HG03175 (cell line): ENCODE measurements at regions not wholly inside any gene's neighbourhood (a gene's known extent, or its start where the extent isn't known, plus 50 kb on each side); places are given as distances from the start of the nearest gene placed in this dataset.

Source experiments
- ATAC-seq: cut with Tn5 transposase; IDR thresholded peaks from one replicate; pipeline ENCODE4 v1.9.1; 2021; ENCODE audit warnings: mild to moderate bottlenecking, moderate library complexity; ENCODE audit not compliant: unreplicated experiment

DNA sequence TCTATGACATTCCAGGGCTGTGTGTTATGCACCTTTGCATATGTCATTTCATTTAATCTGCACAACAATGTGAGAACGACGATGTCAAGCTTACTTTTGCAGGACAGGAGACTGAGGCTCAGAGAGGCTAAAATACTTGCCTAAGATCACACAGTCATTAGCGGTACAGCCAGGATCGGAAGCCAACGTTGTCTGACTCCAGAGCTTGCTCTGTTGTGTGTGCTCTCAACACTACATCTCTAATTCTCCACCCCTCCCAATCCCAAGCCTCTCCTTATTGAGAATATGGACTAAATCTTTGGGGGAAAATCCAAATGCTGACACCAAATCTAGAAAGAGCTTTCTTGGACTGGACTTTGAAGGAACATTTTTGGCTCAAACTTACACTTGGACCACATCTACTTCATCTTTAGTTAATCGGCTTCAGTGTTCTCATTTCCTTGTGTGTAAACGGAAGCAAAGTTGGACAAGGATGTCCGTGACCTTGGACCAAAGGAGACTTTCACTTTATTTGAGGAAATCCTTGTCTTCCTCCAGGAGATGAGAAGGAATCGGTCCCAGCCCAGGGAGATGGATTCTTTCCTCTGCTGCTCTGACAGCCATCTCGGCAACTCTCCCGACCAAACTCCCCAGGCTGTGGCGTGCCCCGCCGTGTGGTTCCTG, 242.4 kb downstream of the LPIN1 start:
- ATAC-seq = no peak

- ATAC-seq = no peak
These were observed 242.9 kb downstream of the LPIN1 start for GRCh38 chr2:11989354-11989703.

- no peak for ATAC-seq
These were observed 244.1 kb downstream of the LPIN1 start for GRCh38 chr2:11990576-11990975.

DNA sequence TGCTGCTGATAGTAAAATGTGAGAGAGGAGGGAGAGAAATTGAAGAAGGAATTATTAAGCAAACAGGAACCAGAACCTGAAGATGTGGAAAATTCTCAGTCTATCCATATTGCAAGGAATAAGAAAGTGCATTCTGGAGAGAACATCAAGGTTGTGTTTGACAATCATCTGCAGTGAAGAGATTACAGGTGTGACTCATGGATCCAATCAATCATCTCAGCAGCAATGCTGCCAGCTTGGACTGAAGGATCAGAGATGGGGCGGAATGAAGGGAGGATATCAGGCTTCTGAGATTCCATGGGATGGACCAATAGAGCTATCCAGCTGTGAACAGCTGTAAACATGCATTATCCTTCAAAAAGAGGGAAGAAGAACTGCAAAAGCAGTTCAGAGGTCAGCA, 247.3 kb downstream of the LPIN1 start:
- no peak for ATAC-seq

DNA sequence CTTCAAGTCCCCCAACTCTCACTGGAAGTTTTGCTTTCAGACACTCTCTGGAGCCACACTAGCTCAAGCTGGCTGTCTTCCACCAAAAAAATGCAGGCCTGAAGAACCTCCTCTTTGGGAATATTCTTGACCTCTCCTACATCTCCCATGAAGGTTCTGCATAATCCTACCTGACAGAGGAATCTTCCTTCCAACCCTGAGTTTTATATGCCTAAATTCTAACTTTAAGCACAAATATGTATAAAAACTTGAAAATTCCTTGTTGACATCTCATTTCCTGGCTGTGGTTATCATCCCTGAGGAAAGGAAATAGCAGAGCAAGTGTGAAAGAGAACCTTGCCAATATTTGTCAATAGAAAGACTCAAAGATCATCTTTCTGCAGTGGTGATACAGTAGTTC, 249.0 kb downstream of the LPIN1 start:
- ATAC-seq = no peak

DNA sequence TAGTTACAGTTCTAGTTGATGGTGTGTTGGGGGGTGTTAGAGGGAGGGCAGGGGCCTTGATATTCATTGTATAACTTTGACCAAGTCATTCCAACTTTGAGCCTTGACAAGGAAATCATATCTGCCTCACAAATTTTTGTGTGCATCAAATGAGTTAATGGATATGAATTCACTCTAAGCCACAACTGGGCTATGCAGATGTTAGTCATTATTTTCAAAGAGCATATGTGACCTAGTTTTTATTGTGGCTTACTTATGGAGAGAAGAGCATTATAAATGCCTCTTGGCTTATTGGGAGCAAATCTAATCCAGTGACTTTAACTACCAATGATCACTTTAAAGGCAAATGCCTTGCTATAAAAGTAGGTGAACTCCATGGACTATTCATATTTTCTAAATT, 250.2 kb downstream of the LPIN1 start:
- no peak for ATAC-seq

- no peak for ATAC-seq
These were observed 250.7 kb downstream of the LPIN1 start for GRCh38 chr2:11997142-11997541.

DNA sequence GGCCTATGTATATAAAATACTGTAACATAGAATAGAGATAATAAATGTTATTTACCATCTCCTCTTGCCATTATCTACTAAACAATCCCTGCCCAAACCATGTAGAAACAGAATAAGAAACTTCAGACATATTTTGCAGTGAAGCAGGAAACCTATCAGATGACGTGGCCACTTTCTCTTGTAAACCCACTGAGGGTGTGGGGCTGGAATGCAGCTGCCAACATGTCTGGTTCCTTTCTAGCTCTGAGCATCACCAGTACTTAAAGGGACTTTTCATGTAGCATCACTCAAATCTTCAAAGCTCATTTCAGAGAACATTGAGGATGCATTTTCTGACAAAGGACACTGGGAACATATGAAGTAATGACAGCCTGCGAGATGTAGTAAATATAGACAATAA, 251.8 kb downstream of the LPIN1 start:
- ATAC-seq = no peak

DNA sequence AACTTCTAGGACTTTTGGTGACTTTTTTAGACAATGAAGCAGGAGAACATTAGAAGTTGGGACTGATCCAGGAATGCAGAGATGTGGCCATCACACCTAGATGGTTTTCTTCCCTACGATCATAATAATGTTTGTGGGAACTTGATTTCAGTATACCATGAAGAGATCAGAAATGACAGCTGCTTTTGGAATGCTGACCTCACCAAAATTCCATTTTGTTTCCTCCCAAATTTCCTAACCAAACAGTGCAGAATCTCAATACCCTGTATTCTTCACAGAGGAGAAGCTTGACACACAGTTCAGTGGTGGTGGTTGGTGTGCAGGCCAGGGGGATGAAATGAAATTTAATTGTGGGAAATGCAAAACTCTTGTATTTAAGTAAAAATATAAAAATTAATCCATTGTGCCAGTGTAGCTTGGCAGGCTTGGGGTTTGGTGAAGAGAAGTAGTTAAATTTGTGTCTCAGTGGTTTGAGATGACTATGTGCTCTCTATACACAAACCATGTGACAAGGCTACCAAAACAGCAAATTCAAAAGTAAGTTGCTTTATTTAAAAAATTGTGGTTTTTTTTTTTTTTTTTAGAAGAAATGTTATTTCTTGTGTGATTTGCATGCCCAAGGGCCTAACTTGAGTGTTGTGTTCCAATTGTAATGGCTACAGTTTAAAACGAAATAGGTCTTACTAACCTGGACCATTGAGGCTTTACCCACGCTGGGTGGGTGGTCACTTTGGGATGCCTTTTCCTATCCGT, 252.4 kb downstream of the LPIN1 start:
- peak; percentile 51 for ATAC-seq

DNA sequence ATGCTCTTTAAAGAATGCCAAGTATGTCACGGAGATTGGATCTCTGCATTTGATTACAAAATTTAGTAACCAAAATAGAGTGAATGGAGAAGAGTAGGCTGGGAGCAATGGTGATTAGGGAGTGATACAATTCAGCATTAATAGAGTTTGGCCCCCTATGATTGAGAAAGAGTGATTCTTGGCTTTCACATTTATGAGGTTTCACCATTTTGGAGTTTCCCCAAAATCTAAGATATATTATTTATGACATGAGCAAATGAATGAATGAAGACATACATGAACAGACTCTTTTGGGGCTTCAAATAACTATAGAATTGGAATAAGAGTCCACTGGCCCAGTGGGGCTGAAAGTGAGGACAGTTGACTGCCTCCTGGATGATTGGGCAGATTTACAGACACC, 255.2 kb downstream of the LPIN1 start:
- ATAC-seq = no peak

DNA sequence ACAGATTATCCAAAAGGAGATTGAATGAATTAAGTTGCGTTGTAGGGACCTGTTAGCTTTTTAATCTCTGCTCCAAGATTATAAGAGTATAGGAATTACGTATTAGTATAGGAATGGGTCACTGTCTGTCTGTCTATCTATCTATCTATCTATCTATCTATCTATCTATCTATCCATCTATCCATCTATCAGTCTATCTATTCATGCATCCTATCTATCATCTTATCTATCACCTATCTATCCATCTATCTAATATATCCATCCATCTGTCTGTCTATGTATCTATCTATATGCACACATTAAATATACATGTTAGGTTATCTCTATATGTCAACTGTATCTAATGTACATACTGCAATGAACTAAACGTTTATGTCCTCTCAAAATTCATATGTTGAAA, 255.8 kb downstream of the LPIN1 start:
- ATAC-seq = no peak

GRCh38 chr2:12004713-12005112, 258.3 kb downstream of the LPIN1 start:
- ATAC-seq = no peak

DNA sequence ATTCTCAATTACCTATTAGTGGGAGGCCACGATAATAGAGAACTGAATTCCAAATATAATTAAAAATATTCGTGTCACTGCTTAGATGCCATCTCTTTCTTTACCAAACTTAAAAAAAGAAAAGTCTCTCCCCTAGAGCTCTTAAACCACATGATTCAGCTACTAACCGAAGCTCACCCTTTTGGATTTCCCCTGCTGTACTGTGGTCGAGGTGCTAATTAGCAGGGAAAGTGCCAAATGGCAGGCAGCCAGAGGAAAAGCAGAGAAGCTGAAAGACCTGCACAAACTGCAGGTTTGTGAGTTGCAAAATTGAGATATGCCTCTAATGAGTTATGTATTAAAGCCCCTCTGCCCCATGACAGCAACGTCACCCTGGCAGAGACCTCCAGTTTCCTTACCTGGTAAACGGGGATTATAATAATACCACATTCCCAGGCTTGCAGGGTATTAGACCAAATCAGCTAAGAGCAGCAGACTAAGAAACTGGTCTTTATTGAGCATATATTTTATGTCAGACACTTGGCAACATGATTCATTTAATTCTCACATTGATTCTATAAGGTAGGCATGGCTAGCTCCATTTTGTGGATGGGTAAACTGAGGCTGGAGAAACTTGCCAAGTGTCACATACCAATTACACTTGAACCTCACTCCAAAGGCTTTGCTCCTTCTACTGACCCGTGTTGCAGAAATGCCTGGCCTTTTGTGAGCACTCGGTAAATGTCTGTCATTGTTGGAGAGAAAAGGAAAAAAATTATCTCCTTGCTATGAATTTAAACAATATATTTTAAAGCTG, 259.7 kb downstream of the LPIN1 start:
- ATAC-seq = peak; percentile 80

- no peak for ATAC-seq
These were observed 260.4 kb downstream of the LPIN1 start for GRCh38 chr2:12006850-12007249.

GRCh38 chr2:12007282-12007681, 260.9 kb downstream of the LPIN1 start:
- ATAC-seq = no peak

DNA sequence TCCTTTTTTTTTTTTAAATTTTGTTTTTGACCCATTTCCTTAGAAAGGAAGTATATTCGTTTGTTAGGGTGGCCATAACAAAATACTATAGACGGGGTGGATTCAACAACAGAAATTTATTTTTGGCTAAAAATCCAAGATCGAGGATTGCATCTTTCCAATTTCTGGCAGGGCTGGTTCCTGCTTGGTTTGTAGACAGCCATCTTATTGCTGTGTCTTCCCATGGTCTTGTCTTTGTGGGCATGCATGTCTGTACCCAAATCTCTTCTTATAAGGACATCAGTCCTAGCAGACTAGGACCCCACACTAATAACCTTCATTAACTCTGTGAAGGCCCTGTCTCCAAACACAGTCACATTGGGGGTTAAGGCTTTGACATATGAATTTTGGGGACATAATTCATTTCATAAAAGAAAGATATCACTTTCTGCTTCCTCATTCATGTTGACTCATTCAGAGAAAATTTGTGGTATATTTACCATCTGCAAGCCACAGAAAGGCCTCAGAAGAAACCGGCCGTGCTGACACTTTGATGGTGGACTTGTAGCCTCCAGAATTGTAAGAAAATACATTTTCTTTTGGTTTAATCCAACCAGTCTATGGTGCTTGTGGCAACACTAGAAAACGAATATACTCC, 262.1 kb downstream of the LPIN1 start:
- peak; percentile 80 for ATAC-seq

GRCh38 chr2:12009323-12009905, 263.0 kb downstream of the LPIN1 start:
- ATAC-seq = no peak

DNA sequence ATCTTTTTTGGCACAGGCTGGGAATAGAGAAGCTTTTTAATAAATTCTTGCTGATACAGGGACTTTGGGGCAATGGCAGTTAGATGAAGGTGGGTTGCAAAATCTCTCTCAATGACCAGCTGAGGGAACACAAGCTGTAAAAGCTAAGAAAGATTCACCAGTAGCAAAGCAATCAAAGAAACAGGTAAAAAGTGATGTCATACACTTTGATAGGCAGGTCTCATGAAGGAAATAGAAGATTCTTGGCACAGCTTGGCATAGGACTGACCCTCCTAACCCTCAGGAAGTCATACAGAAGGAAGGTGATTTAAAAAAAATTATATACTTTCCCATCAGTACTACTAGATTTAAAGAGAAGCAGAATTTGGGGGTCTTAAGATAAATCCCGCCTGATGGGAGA, 263.6 kb downstream of the LPIN1 start:
- no peak for ATAC-seq

GRCh38 chr2:12010779-12011178, 264.3 kb downstream of the LPIN1 start:
- no peak for ATAC-seq

DNA sequence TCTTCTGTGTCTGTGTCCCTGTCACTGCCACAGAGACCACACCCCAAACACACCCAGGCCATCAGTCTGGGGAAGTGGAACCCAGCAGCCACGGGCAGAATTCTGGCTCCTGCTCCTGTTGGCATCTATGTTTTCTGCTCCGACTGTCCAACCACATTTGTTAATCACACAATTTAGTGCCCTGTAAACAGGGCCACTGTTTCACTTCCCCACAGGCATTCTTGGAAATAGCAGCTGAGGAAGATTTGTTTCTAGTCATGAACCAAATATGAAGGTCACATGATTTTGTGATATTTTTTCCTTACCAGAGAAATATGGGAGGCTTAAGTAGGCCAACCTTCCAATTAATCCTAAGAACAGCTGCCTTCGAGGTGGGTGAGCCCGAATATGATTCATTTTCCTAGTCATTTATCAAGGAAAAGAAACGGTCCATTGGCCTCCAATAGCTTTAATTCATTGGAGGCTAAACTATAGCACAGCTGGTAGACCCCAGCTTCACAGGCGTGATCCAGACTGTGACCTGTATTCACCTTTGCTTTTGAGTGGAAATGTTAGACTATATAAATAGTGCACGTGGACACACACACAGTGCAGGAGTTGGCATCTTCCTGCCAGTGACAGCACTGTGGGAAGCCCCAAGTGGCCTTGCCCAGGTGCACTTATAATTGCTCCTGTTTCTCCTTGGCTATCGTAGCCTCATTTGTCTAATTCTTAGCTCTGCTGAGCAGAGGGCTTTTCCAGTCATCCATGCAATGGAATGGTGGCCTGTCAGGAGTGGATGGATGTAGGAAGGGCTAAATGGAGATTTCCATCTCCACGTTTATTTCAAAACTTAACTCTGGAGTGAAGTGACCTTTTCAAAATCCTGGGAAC, 267.9 kb downstream of the LPIN1 start:
- ATAC-seq = no peak
